HepG2 (cell line): ENCODE measurements at regions not wholly inside any gene's neighbourhood (a gene's known extent, or its start where the extent isn't known, plus 50 kb on each side); places are given as distances from the start of the nearest gene placed in this dataset.

Source experiments
- ATAC-seq: fragments of 200-7000 bp; cut with Tn5 transposase; 3 replicates; pipeline ENCODE4 v1.9.1; 2020; ENCODE audit warnings: mild to moderate bottlenecking, moderate library complexity
- BruUV-seq: library from RNA; stranded (reverse); fragments of 400-500 nt; replicated peaks from 2 replicates; lab custom pipeline; 2021; lab: Mats Ljungman, UMichigan
- CTCF ChIA-PET: fragments of 300-600 bp; formaldehyde crosslinking; extraction: SDS; loops from one replicate; lab custom pipeline; 2021; ENCODE audit warnings: low total read pairs, inconsistent platforms, low intra/inter-chr PET ratio; lab: Yijun Ruan, JAX
- POLR2A ChIA-PET: fragments of 350-600 bp; sonication (Branson Sonifier 250); formaldehyde crosslinking; loops from one replicate; lab custom pipeline; 2020; ENCODE audit warnings: antibody characterized with exemption, inconsistent platforms; lab: Yijun Ruan, JAX
- DNase-seq: peaks from one replicate; pipeline ENCODE4 v3.0.0-alpha.2; 2015; ENCODE audit warnings: low spot score
- FAIRE-seq: peaks from 3 replicates; lab custom pipeline; 2011; peaks lifted over from hg19 to GRCh38; lab: Jason Lieb, UNC
- H2AFZ ChIP-seq: one replicate; pipeline ENCODE4 v1.6.1; 2011; ENCODE audit warnings: low read length, inconsistent platforms
- H3K27ac ChIP-seq: fragments of 300-600 bp; 3 replicates; pipeline ENCODE4 v1.8.0; 2011; ENCODE audit warnings: mixed run types, mild to moderate bottlenecking, mixed read lengths, low read length, inconsistent platforms; ENCODE audit not compliant: insufficient read depth; ENCODE audit errors: extremely low read length
- H3K27me3 ChIP-seq, 2 experiments: fragments of 200-600 bp in 1 of 2; 2 replicates in 1 of 2; 3 replicates in 1 of 2; pipeline versions ENCODE4 v1.6.0 to v1.8.0; 2011; ENCODE audit warnings: low read length in 2 of 2, mild to moderate bottlenecking in 2 of 2, moderate library complexity in 2 of 2, inconsistent platforms in 1 of 2; ENCODE audit not compliant: insufficient read depth in 2 of 2, control insufficient read depth in 1 of 2
- H3K36me3 ChIP-seq, 2 experiments: fragments of 200-600 bp in 1 of 2; replicated peaks in 1 of 2; 2 replicates in 1 of 2; 3 replicates in 1 of 2; pipeline versions ENCODE4 v1.5.1 to v1.8.0; 2011; ENCODE audit warnings: low read length in 2 of 2, inconsistent platforms in 1 of 2; ENCODE audit not compliant: insufficient read depth in 2 of 2, control insufficient read depth in 1 of 2
- H3K4me1 ChIP-seq: 2 replicates; pipeline ENCODE4 v1.5.1; 2012; ENCODE audit warnings: low read length, inconsistent platforms; ENCODE audit not compliant: insufficient read depth
- H3K4me2 ChIP-seq: 2 replicates; pipeline ENCODE4 v1.6.0; 2011; ENCODE audit warnings: low read depth, low read length, inconsistent platforms
- H3K4me3 ChIP-seq, 3 experiments: fragments of 200-600 bp in 1 of 3; sonication (generic), shearing (Covaris generic) in 1 of 3; replicated peaks in 1 of 3; 2 replicates each; pipeline ENCODE4 v1.5.1; 2011 to 2016; ENCODE audit warnings: low read length in 3 of 3, inconsistent platforms in 2 of 3, low read depth in 2 of 3, mild to moderate bottlenecking in 2 of 3, control low read depth in 1 of 3, mixed read lengths in 1 of 3; ENCODE audit not compliant: insufficient read depth in 1 of 3
- H3K79me2 ChIP-seq: one replicate; pipeline ENCODE4 v1.6.1; 2011; ENCODE audit warnings: low read length, inconsistent platforms; ENCODE audit not compliant: insufficient read depth
- H3K9ac ChIP-seq: 2 replicates; pipeline ENCODE4 v1.6.0; 2011; ENCODE audit warnings: mild to moderate bottlenecking, low read depth, low read length, inconsistent platforms; ENCODE audit not compliant: insufficient read depth
- H3K9me3 ChIP-seq: 2 replicates; pipeline ENCODE4 v1.5.1; 2012; ENCODE audit warnings: mild to moderate bottlenecking, low read length
- H4K20me1 ChIP-seq: 2 replicates; pipeline ENCODE4 v1.6.0; 2011; ENCODE audit warnings: inconsistent platforms, mild to moderate bottlenecking, low read length, moderate library complexity; ENCODE audit not compliant: insufficient read depth
- ATM ChIP-seq: fragments of 450-650 bp; IDR thresholded peaks from 2 replicates; pipeline ENCODE4 v1.7.1; 2017; ENCODE audit warnings: mild to moderate bottlenecking, borderline replicate concordance
- EP300 ChIP-seq, 3 experiments: sonication (generic) in 1 of 3; formaldehyde crosslinking in 1 of 3; IDR thresholded peaks; 2 replicates each; pipeline versions ENCODE4 v1.5.1 to v1.6.1; 2011 to 2020; ENCODE audit warnings: low read depth in 2 of 3, low read length in 2 of 3, borderline replicate concordance in 1 of 3, improper control_type of control experiment in 1 of 3, mild to moderate bottlenecking in 1 of 3, missing genetic modification reagents in 1 of 3, moderate library complexity in 1 of 3
- HMG20A ChIP-seq: IDR thresholded peaks from 2 replicates; pipeline ENCODE4 v1.6.1; 2016; ENCODE audit warnings: borderline replicate concordance
- HNRNPLL ChIP-seq: fragments of 200-400 bp; formaldehyde crosslinking; IDR thresholded peaks from 2 replicates; pipeline ENCODE4 v1.6.1; 2017; ENCODE audit warnings: mild to moderate bottlenecking, low read depth, low read length; ENCODE audit not compliant: poor library complexity, severe bottlenecking
- KAT8 ChIP-seq: IDR thresholded peaks from 2 replicates; pipeline ENCODE4 v1.6.1; 2016; ENCODE audit warnings: missing genetic modification reagents, missing compliant biosample characterization
- KLF6 ChIP-seq: IDR thresholded peaks from 2 replicates; pipeline ENCODE4 v1.8.0; 2016; ENCODE audit warnings: missing biosample characterization, missing genetic modification reagents
- NAIF1 ChIP-seq: sonication (generic); formaldehyde crosslinking; IDR thresholded peaks from 2 replicates; pipeline ENCODE4 v1.5.0; 2020; ENCODE audit warnings: mild to moderate bottlenecking, missing genetic modification reagents, borderline replicate concordance
- NPAS2 ChIP-seq: sonication (generic); formaldehyde crosslinking; IDR thresholded peaks from 2 replicates; pipeline ENCODE4 v1.8.0; 2022; ENCODE audit warnings: mild to moderate bottlenecking, missing genetic modification reagents, borderline replicate concordance
- NR1H2 ChIP-seq: sonication (generic); formaldehyde crosslinking; IDR thresholded peaks from 2 replicates; pipeline ENCODE4 v1.8.1; 2022; ENCODE audit warnings: low read depth, missing genetic modification reagents, borderline replicate concordance
- ZNF570 ChIP-seq: sonication (generic); formaldehyde crosslinking; IDR thresholded peaks from 2 replicates; pipeline ENCODE4 v1.4.0; 2020; ENCODE audit warnings: mild to moderate bottlenecking, missing genetic modification reagents, borderline replicate concordance
- ZNF607 ChIP-seq: sonication (generic); formaldehyde crosslinking; IDR thresholded peaks from 2 replicates; pipeline ENCODE4 v1.5.1; 2020; ENCODE audit warnings: missing genetic modification reagents, mild to moderate bottlenecking, borderline replicate concordance
- ZNF776 ChIP-seq: sonication (generic); formaldehyde crosslinking; IDR thresholded peaks from 2 replicates; pipeline ENCODE4 v1.4.0; 2020; ENCODE audit warnings: mild to moderate bottlenecking, missing genetic modification reagents
- WGBS: methylation state at CpG from one replicate; pipeline ENCODE4 v1.1.6; 2017; ENCODE audit warnings: low lambda C conversion rate; 5-methylcytosine and 5-hydroxymethylcytosine counted together
- in situ Hi-C: cut with HindIII; loops from 2 replicates; pipeline ENCODE4 v1.10.0; 2017; ENCODE audit warnings: low pct_unique_long_range_greater_than_20kb; ENCODE audit not compliant: extremely low pct_ligation_motif_present
- intact Hi-C: fragments of 100-400 bp; cut with micrococcal nuclease; formaldehyde crosslinking; loops from one replicate; pipeline ENCODE4 v1.10.0; 2022; ENCODE audit not compliant: unreplicated experiment
- TF ChIP-seq, protein P1 (sequence below): sonication (generic); formaldehyde crosslinking; IDR thresholded peaks from 2 replicates; pipeline ENCODE4 v1.5.0; 2020; ENCODE audit warnings: mild to moderate bottlenecking, low read depth, missing genetic modification reagents, borderline replicate concordance
- TF ChIP-seq, protein P2 (sequence below): sonication (generic); formaldehyde crosslinking; IDR thresholded peaks from 2 replicates; pipeline ENCODE4 v1.4.0; 2020; ENCODE audit warnings: missing genetic modification reagents

DNA sequence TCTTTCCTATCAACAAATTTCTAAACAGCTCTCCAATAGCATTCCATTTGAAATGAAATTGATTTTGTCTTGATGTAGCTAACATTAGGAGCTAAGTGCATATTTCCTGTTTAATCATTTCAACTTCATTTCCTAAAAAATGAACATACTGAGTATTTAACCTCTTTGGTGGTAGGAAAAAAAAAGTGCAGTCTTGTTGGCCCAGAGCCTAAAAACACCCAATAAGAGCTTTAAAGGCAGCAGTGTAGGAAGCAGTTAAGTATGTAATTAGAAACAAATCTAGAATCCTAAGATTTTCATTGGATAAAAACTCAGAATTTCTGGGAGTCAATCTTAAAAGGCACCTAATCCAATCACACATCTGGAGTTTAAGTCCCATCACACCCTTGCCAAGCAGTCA is 71.0 kb upstream of the RBMS1 start:
- Histone ChIP-seq H3K4me3 (no peak overlapping the region), H3K36me3 (no peaks in the 10 kb centered on the region), H3K9me3 (no peaks in the 10 kb centered on the region), H3K4me1 (no peaks in the 10 kb centered on the region), H3K4me2 (no peak overlapping the region), H3K79me2 (no peaks in the 10 kb centered on the region), H4K20me1 (no peaks in the 10 kb centered on the region), H3K27ac (no peak overlapping the region), H3K9ac (no peak overlapping the region), H2AFZ (no peak overlapping the region), H3K27me3 (peaks cover 0 to 4% of the 10 kb centered on the region in 2 experiments; a peak in 1 of 5 replicates)
- BruUV-seq = no TSS peak
- no peak for FAIRE-seq
- POLR2A ChIA-PET = no interaction called here
- CTCF ChIA-PET = no interaction called here
- no peak for DNase-seq
- no peak for ATAC-seq
- intact Hi-C loops (no loop called here), in situ Hi-C loops (no loop called here)
- TF ChIP-seq KAT8 (CRISPR knock-in tag) (no peak), EP300 (IDR thresholded peaks at IDR 0.05; ENCODE audit: low read depth in 2 of 2, low read length in 2 of 2) (no peak), EP300 (CRISPR knock-in tag; IDR thresholded peaks at IDR 0.05; ENCODE audit: borderline replicate concordance) (no peak), HNRNPLL (no peak)

DNA sequence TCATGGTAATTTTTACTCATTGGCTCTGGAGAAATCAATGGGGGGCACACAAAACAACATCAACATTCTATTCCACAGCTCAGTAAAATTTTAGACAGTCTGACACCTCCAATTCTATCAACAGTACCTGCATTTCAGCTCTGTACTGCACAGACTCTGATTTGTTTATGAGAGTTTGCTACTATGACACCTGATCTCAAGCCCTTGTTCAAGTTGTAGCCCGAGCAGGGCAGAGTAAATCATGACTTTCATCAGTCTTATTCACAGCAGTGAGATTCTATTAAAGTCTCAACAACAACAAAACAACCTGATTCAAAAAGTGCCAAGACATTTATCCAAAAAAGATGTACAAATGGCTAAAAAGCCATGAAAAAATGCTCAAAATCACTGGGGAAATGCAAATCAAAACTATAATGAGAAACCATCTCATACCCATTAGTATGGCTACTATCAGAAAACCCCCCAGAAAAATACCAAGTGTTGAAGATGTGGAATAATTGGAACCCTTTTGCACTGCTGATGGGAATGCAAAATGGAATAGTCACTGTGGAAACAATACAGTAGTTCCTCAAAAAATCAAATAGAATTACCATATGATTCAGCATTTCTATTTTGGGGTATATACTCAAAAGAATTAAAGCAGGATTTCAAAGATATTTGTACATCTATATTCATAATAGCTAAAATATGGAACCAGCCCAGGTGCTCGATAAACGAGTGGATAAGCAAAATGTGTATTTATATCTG is 71.7 kb upstream of the RBMS1 start:
- in situ Hi-C loops = no loop called here
- Histone ChIP-seq H3K4me2 (no peak overlapping the region), H3K9me3 (no peaks in the 10 kb centered on the region), H3K4me3 (no peak overlapping the region), H3K27ac (no peak overlapping the region), H3K4me1 (no peaks in the 10 kb centered on the region), H3K27me3 (peaks cover 0 to 4% of the 10 kb centered on the region in 2 experiments; a peak in 1 of 5 replicates), H3K9ac (no peak overlapping the region), H3K36me3 (no peaks in the 10 kb centered on the region), H4K20me1 (no peaks in the 10 kb centered on the region), H3K79me2 (no peaks in the 10 kb centered on the region), H2AFZ (no peak overlapping the region)
- no TSS peak for BruUV-seq
- 2% methylated on average over 3 of the region's 3 CpGs for WGBS
- DNase-seq = no peak
- intact Hi-C loops = no loop called here
- POLR2A ChIA-PET = no interaction called here
- no peak for FAIRE-seq
- CTCF ChIA-PET = no interaction called here
- no peak for ATAC-seq
- TF ChIP-seq NPAS2 (CRISPR knock-in tag) (no peak), ZNF776 (no peak), HMG20A (no peak), NR1H2 (no peak), NAIF1 (CRISPR knock-in tag) (no peak), ZNF607 (CRISPR knock-in tag) (no peak), KLF6 (CRISPR knock-in tag) (no peak), ATM (no peak), ZNF570 (CRISPR knock-in tag) (no peak)
- TF ChIP-seq, protein P1, sequence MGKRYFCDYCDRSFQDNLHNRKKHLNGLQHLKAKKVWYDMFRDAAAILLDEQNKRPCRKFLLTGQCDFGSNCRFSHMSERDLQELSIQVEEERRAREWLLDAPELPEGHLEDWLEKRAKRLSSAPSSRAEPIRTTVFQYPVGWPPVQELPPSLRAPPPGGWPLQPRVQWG (CRISPR knock-in tag) = no peak
- TF ChIP-seq, protein P2, sequence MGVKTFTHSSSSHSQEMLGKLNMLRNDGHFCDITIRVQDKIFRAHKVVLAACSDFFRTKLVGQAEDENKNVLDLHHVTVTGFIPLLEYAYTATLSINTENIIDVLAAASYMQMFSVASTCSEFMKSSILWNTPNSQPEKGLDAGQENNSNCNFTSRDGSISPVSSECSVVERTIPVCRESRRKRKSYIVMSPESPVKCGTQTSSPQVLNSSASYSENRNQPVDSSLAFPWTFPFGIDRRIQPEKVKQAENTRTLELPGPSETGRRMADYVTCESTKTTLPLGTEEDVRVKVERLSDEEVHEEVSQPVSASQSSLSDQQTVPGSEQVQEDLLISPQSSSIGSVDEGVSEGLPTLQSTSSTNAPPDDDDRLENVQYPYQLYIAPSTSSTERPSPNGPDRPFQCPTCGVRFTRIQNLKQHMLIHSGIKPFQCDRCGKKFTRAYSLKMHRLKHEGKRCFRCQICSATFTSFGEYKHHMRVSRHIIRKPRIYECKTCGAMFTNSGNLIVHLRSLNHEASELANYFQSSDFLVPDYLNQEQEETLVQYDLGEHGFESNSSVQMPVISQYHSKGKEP = no peak
